Breast epithelium (tissue), 4 donors: ENCODE measurements at regions not wholly inside any gene's neighbourhood (a gene's known extent, or its start where the extent isn't known, plus 50 kb on each side); places are given as distances from the start of the nearest gene placed in this dataset.

Experiments
- DNase-seq, 2 donors: peaks; one replicate each; pipeline ENCODE4 v3.0.0-alpha.2; 2019; ENCODE audit warnings: low spot score in 2 of 2
- H3K27ac ChIP-seq, 2 donors: fragments of 200-600 bp; sonication (generic) in 1 of 2; one replicate each; pipeline ENCODE4 v1.5.1; 2016 to 2019; ENCODE audit warnings: mild to moderate bottlenecking in 1 of 2
- H3K27me3 ChIP-seq, 2 donors: fragments of 200-600 bp; sonication (generic) in 1 of 2; one replicate each; pipeline versions ENCODE4 v1.5.1 to v1.6.0; 2017 to 2019; ENCODE audit warnings: control low read depth in 1 of 2, mild to moderate bottlenecking in 1 of 2
- H3K36me3 ChIP-seq: fragments of 200-600 bp; one replicate; pipeline ENCODE4 v1.5.1; 2019
- H3K4me1 ChIP-seq, 2 donors: fragments of 200-600 bp; sonication (generic); one replicate each; pipeline ENCODE4 v1.5.1; 2016 to 2019; ENCODE audit warnings: control low read depth in 1 of 2
- H3K4me3 ChIP-seq, 3 donors: fragments of 200-600 bp; sonication (generic); 1 replicate in 2 of 3; 2 replicates in 1 of 3; pipeline ENCODE4 v1.5.1; 2016 to 2019; ENCODE audit warnings: mild to moderate bottlenecking in 3 of 3, moderate library complexity in 2 of 3
- H3K9me3 ChIP-seq, 2 donors: fragments of 200-600 bp; sonication (generic) in 1 of 2; one replicate each; pipeline ENCODE4 v1.5.1; 2016 to 2019; ENCODE audit warnings: control low read depth in 1 of 2
- CTCF ChIP-seq, 3 donors: fragments of 450-650 bp; IDR thresholded peaks; one replicate each; pipeline ENCODE4 v1.5.1; 2016 to 2017; ENCODE audit warnings: antibody characterized with exemption in 3 of 3, mild to moderate bottlenecking in 3 of 3, moderate library complexity in 3 of 3
- POLR2A ChIP-seq: fragments of 450-650 bp; IDR thresholded peaks from one replicate; pipeline ENCODE4 v1.6.1; 2016; ENCODE audit warnings: antibody characterized with exemption, mild to moderate bottlenecking, moderate library complexity
- POLR2AphosphoS5 ChIP-seq, 3 donors: sonication (generic); formaldehyde crosslinking; IDR thresholded peaks; one replicate each; pipeline ENCODE4 v1.6.1; 2017; ENCODE audit warnings: antibody characterized with exemption in 3 of 3
- intact Hi-C: fragments of 100-400 bp; cut with DNase I; formaldehyde crosslinking; loops from one replicate; pipeline ENCODE4 v1.15.1; 2023; ENCODE audit warnings: low total_unique reads

- TF ChIP-seq POLR2AphosphoS5 (IDR thresholded peaks at IDR 0.05): no peak
- TF ChIP-seq CTCF (IDR thresholded peaks at IDR 0.05): no peak
- TF ChIP-seq POLR2A: no peak
Measured at GRCh38 chr5:62737766-62738165, 159.1 kb downstream of the LRRC70 start.

GRCh38 chr5:62732677-62733121, 154.1 kb downstream of the LRRC70 start:
- TF ChIP-seq CTCF (IDR thresholded peaks at IDR 0.05) (no peak), POLR2AphosphoS5 (IDR thresholded peaks at IDR 0.05) (no peak), POLR2A (no peak)
- Histone ChIP-seq H3K27ac (no peak overlapping the region), H3K4me1 (no peaks in the 10 kb centered on the region), H3K27me3 (no peaks in the 10 kb centered on the region), H3K9me3 (no peaks in the 10 kb centered on the region), H3K36me3 (no peaks in the 10 kb centered on the region), H3K4me3 (no peak overlapping the region)
- intact Hi-C loops: no loop called here
- DNase-seq: no peak

More at GRCh38 chr5:62737766-62738165, 159.1 kb downstream of the LRRC70 start:
- Histone ChIP-seq H3K4me3 (no peak overlapping the region), H3K27ac (no peak overlapping the region), H3K4me1 (no peaks in the 10 kb centered on the region), H3K9me3 (no peaks in the 10 kb centered on the region), H3K27me3 (no peaks in the 10 kb centered on the region), H3K36me3 (no peaks in the 10 kb centered on the region)
- no peak for DNase-seq
- intact Hi-C loops: no loop called here

GRCh38 chr5:62731022-62731421, 152.4 kb downstream of the LRRC70 start:
- no peaks in the 10 kb centered on the region for H3K4me1 ChIP-seq

GRCh38 chr5:62729675-62730074, 151.1 kb downstream of the LRRC70 start:
- Histone ChIP-seq H3K27me3 (no peaks in the 10 kb centered on the region), H3K9me3 (no peaks in the 10 kb centered on the region), H3K4me3 (no peak overlapping the region), H3K27ac (no peak overlapping the region), H3K36me3 (no peaks in the 10 kb centered on the region), H3K4me1 (no peaks in the 10 kb centered on the region)
- DNase-seq: no peak
- intact Hi-C loops: no loop called here
- TF ChIP-seq POLR2A: no peak
- TF ChIP-seq CTCF (IDR thresholded peaks at IDR 0.05): no peak
- TF ChIP-seq POLR2AphosphoS5 (IDR thresholded peaks at IDR 0.05): no peak

More at GRCh38 chr5:62731022-62731421, 152.4 kb downstream of the LRRC70 start:
- Histone ChIP-seq H3K27ac (no peak overlapping the region), H3K4me3 (no peak overlapping the region), H3K36me3 (no peaks in the 10 kb centered on the region), H3K9me3 (no peaks in the 10 kb centered on the region), H3K27me3 (no peaks in the 10 kb centered on the region)
- TF ChIP-seq POLR2AphosphoS5 (IDR thresholded peaks at IDR 0.05) (no peak), POLR2A (no peak), CTCF (IDR thresholded peaks at IDR 0.05) (no peak)
- intact Hi-C loops: no loop called here
- no peak for DNase-seq

- Histone ChIP-seq H3K9me3 (no peaks in the 10 kb centered on the region), H3K36me3 (no peaks in the 10 kb centered on the region), H3K27me3 (no peaks in the 10 kb centered on the region), H3K4me3 (no peak overlapping the region), H3K27ac (no peak overlapping the region), H3K4me1 (no peaks in the 10 kb centered on the region)
- intact Hi-C loops: no loop called here
- TF ChIP-seq POLR2AphosphoS5 (IDR thresholded peaks at IDR 0.05) (no peak), POLR2A (no peak), CTCF (IDR thresholded peaks at IDR 0.05) (no peak)
- DNase-seq: no peak
Measured at GRCh38 chr5:62727861-62728260, 149.2 kb downstream of the LRRC70 start.
